GM18951 (cell line): ENCODE measurements at regions not wholly inside any gene's neighbourhood (a gene's known extent, or its start where the extent isn't known, plus 50 kb on each side); places are given as distances from the start of the nearest gene placed in this dataset.

ENCODE experiments used
- POLR2A ChIP-seq: IDR thresholded peaks from 4 replicates; pipeline ENCODE4 v1.6.1; 2011; ENCODE audit warnings: mild to moderate bottlenecking; ENCODE audit not compliant: insufficient read length, insufficient read depth; ENCODE audit errors: extremely low read depth
- in situ Hi-C: fragments of 300-500 bp; cut with MboI; formaldehyde crosslinking; loops from one replicate; pipeline ENCODE4 v1.12.0; 2022; ENCODE audit warnings: low sequenced_read_pairs, mixed read lengths, inconsistent platforms; ENCODE audit not compliant: unreplicated experiment

GRCh38 chr4:59054086-59054485, 1943.9 kb upstream of the IGFBP7 start:
- in situ Hi-C loops, result no loop called here
- TF ChIP-seq POLR2A, result no peak

GRCh38 chr4:59057804-59058203, 1947.6 kb upstream of the IGFBP7 start:
- TF ChIP-seq POLR2A, result no peak
- in situ Hi-C loops, result no loop called here

GRCh38 chr4:59058543-59058942, 1948.4 kb upstream of the IGFBP7 start:
- in situ Hi-C loops, result no loop called here
- no peak for TF ChIP-seq POLR2A

- in situ Hi-C loops, result no loop called here
- TF ChIP-seq POLR2A, result no peak
Measured at GRCh38 chr4:59060002-59060846, 1950.0 kb upstream of the IGFBP7 start.

- in situ Hi-C loops, result no loop called here
- no peak for TF ChIP-seq POLR2A
Measured at GRCh38 chr4:59060895-59061294, 1950.7 kb upstream of the IGFBP7 start.

GRCh38 chr4:59063015-59063720, 1953.0 kb upstream of the IGFBP7 start:
- in situ Hi-C loops, result no loop called here
- no peak for TF ChIP-seq POLR2A

GRCh38 chr4:59068722-59069418, 1958.7 kb upstream of the IGFBP7 start:
- TF ChIP-seq POLR2A, result no peak
- in situ Hi-C loops, result no loop called here

- in situ Hi-C loops, result no loop called here
- TF ChIP-seq POLR2A, result no peak
Measured at GRCh38 chr4:59086410-59086809, 1976.2 kb upstream of the IGFBP7 start.

- no peak for TF ChIP-seq POLR2A
- in situ Hi-C loops, result no loop called here
Measured at GRCh38 chr4:59091146-59092142, 1981.3 kb upstream of the IGFBP7 start.

- no peak for TF ChIP-seq POLR2A
- in situ Hi-C loops, result no loop called here
Measured at GRCh38 chr4:59094505-59094904, 1984.3 kb upstream of the IGFBP7 start.

GRCh38 chr4:59102311-59102710, 1992.1 kb upstream of the IGFBP7 start:
- in situ Hi-C loops, result no loop called here
- no peak for TF ChIP-seq POLR2A

- in situ Hi-C loops, result no loop called here
- no peak for TF ChIP-seq POLR2A
Measured at GRCh38 chr4:59120287-59120814, 2010.2 kb upstream of the IGFBP7 start.

GRCh38 chr4:59122626-59123025, 2012.4 kb upstream of the IGFBP7 start:
- in situ Hi-C loops, result no loop called here
- TF ChIP-seq POLR2A, result no peak

- in situ Hi-C loops, result no loop called here
- no peak for TF ChIP-seq POLR2A
Measured at GRCh38 chr4:59126159-59126558, 2016.0 kb upstream of the IGFBP7 start.
